ENCODE measurements at regions not wholly inside any gene's neighbourhood (a gene's known extent, or its start where the extent isn't known, plus 50 kb on each side); places are given as distances from the start of the nearest gene placed in this dataset.

DNA sequence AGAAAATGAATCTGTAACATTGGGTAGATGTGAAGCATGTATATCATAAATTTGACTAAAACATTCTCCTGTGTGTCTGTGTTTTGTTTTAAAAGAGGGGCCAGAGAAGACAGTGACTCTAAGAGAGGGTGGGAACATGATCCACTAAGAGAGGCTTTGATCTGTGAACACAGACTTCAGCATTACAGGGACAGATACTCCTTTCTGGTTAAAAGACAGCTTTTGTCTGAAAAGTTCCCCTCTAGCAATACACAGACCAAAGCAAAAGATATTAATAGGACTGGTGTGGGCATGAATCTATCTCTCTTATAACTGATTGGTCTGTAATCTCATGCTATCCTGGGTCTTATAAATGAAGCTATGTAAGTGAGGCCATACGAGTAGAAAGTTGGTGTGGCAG lies 150.9 kb downstream of the NUDT12 start:
- no peak overlapping the region for H3K4me3 ChIP-seq (ENCODE audit: insufficient read depth, low read length, poor library complexity, severe bottlenecking)
- H3K4me2 ChIP-seq (ENCODE audit: low read depth, low read length, poor library complexity, severe bottlenecking): no peak overlapping the region
- no peak for TF ChIP-seq EZH2phosphoT487 (conservative IDR thresholded peaks at IDR 0.05; ENCODE audit: low read length)
- TF ChIP-seq, protein P1, sequence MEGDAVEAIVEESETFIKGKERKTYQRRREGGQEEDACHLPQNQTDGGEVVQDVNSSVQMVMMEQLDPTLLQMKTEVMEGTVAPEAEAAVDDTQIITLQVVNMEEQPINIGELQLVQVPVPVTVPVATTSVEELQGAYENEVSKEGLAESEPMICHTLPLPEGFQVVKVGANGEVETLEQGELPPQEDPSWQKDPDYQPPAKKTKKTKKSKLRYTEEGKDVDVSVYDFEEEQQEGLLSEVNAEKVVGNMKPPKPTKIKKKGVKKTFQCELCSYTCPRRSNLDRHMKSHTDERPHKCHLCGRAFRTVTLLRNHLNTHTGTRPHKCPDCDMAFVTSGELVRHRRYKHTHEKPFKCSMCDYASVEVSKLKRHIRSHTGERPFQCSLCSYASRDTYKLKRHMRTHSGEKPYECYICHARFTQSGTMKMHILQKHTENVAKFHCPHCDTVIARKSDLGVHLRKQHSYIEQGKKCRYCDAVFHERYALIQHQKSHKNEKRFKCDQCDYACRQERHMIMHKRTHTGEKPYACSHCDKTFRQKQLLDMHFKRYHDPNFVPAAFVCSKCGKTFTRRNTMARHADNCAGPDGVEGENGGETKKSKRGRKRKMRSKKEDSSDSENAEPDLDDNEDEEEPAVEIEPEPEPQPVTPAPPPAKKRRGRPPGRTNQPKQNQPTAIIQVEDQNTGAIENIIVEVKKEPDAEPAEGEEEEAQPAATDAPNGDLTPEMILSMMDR (IDR thresholded peaks at IDR 0.05; ENCODE audit: insufficient read depth, low read length, poor library complexity, severe bottlenecking): no peak
- no peaks in the 10 kb centered on the region for H3K36me3 ChIP-seq (ENCODE audit: low read length)
- H4K20me1 ChIP-seq (ENCODE audit: low read depth, low read length): no peaks in the 10 kb centered on the region
- H3K9me3 ChIP-seq (ENCODE audit: insufficient read depth, low read length): no peaks in the 10 kb centered on the region
- no peak overlapping the region for H2AFZ ChIP-seq (ENCODE audit: low read depth, low read length, severe bottlenecking)
- H3K79me2 ChIP-seq (ENCODE audit: insufficient read depth, low read length): no peaks in the 10 kb centered on the region
- H3F3A ChIP-seq (ENCODE audit: insufficient read depth): no peaks in the 10 kb centered on the region
- no peaks in the 10 kb centered on the region for H3K9me2 ChIP-seq (replicated peaks; ENCODE audit: insufficient read depth, low read length)
- no peak overlapping the region for H3K27ac ChIP-seq (ENCODE audit: low read depth, low read length)
- no peak overlapping the region for H3K9ac ChIP-seq (ENCODE audit: low read length)
- no peaks in the 10 kb centered on the region for H3K27me3 ChIP-seq (ENCODE audit: low read length)

- Histone ChIP-seq H2AFZ (ENCODE audit: low read depth, low read length, severe bottlenecking) (no peak overlapping the region), H3F3A (ENCODE audit: insufficient read depth) (no peaks in the 10 kb centered on the region), H3K27ac (ENCODE audit: low read depth, low read length) (no peak overlapping the region), H3K27me3 (ENCODE audit: low read length) (no peaks in the 10 kb centered on the region), H3K79me2 (ENCODE audit: insufficient read depth, low read length) (no peaks in the 10 kb centered on the region), H4K20me1 (ENCODE audit: low read depth, low read length) (no peaks in the 10 kb centered on the region), H3K9me2 (replicated peaks; ENCODE audit: insufficient read depth, low read length) (no peaks in the 10 kb centered on the region), H3K4me2 (ENCODE audit: low read depth, low read length, poor library complexity, severe bottlenecking) (no peak overlapping the region), H3K9ac (ENCODE audit: low read length) (no peak overlapping the region), H3K4me3 (ENCODE audit: insufficient read depth, low read length, poor library complexity, severe bottlenecking) (no peak overlapping the region), H3K36me3 (ENCODE audit: low read length) (no peaks in the 10 kb centered on the region), H3K9me3 (ENCODE audit: insufficient read depth, low read length) (no peaks in the 10 kb centered on the region)
- TF ChIP-seq, protein P1 (IDR thresholded peaks at IDR 0.05; ENCODE audit: insufficient read depth, low read length, poor library complexity, severe bottlenecking): no peak
- TF ChIP-seq EZH2phosphoT487 (conservative IDR thresholded peaks at IDR 0.05; ENCODE audit: low read length): no peak
Observed at GRCh38 chr5:103410172-103410571, 151.6 kb downstream of the MACIR start.

GRCh38 chr5:103409013-103409670 lies 150.6 kb downstream of the MACIR start:
- Histone ChIP-seq H3F3A (ENCODE audit: insufficient read depth) (no peaks in the 10 kb centered on the region), H3K9ac (ENCODE audit: low read length) (no peak overlapping the region), H3K4me2 (ENCODE audit: low read depth, low read length, poor library complexity, severe bottlenecking) (no peak overlapping the region), H3K9me2 (replicated peaks; ENCODE audit: insufficient read depth, low read length) (no peaks in the 10 kb centered on the region), H4K20me1 (ENCODE audit: low read depth, low read length) (no peaks in the 10 kb centered on the region), H3K4me3 (ENCODE audit: insufficient read depth, low read length, poor library complexity, severe bottlenecking) (no peak overlapping the region), H3K9me3 (ENCODE audit: insufficient read depth, low read length) (no peaks in the 10 kb centered on the region), H3K79me2 (ENCODE audit: insufficient read depth, low read length) (no peaks in the 10 kb centered on the region), H3K27ac (ENCODE audit: low read depth, low read length) (no peak overlapping the region), H2AFZ (ENCODE audit: low read depth, low read length, severe bottlenecking) (no peak overlapping the region), H3K27me3 (ENCODE audit: low read length) (no peaks in the 10 kb centered on the region), H3K36me3 (ENCODE audit: low read length) (no peaks in the 10 kb centered on the region)
- TF ChIP-seq EZH2phosphoT487 (conservative IDR thresholded peaks at IDR 0.05; ENCODE audit: low read length): no peak
- TF ChIP-seq, protein P1 (IDR thresholded peaks at IDR 0.05; ENCODE audit: insufficient read depth, low read length, poor library complexity, severe bottlenecking): no peak

Measured in SU-DHL-6 (cell line).